GM12878 (cell line): ENCODE measurements at regions not wholly inside any gene's neighbourhood (a gene's known extent, or its start where the extent isn't known, plus 50 kb on each side); places are given as distances from the start of the nearest gene placed in this dataset.

ENCODE experiments used
- ASH2L ChIP-seq: fragments of 300-600, 200-600 bp; sonication (generic); IDR thresholded peaks from 2 replicates; pipeline ENCODE4 v1.6.1; 2017; ENCODE audit warnings: low read depth, mild to moderate bottlenecking, borderline replicate concordance
- CEBPB ChIP-seq, 2 experiments: fragments of 150-350 bp in 1 of 2; IDR thresholded peaks; 2 replicates each; pipeline ENCODE4 v1.6.1; 2012 to 2014; ENCODE audit warnings: low read depth in 2 of 2, low read length in 2 of 2, borderline replicate concordance in 1 of 2, inconsistent platforms in 1 of 2
- FOXM1 ChIP-seq: IDR thresholded peaks from 2 replicates; pipeline ENCODE4 v1.6.1; 2012; ENCODE audit warnings: low read depth, mild to moderate bottlenecking, inconsistent platforms, low read length, moderate library complexity
- POLR2A ChIP-seq: IDR thresholded peaks from 2 replicates; pipeline ENCODE4 v1.6.1; 2011; ENCODE audit warnings: low read depth, mild to moderate bottlenecking, low read length
- POLR2AphosphoS5 ChIP-seq: IDR thresholded peaks from 2 replicates; pipeline ENCODE4 v1.6.1; 2011; ENCODE audit warnings: mild to moderate bottlenecking, low read length, inconsistent platforms
- TAF1 ChIP-seq: IDR thresholded peaks from 2 replicates; pipeline ENCODE4 v1.6.1; 2011; ENCODE audit warnings: mild to moderate bottlenecking, low read depth, low read length, borderline replicate concordance
- TF ChIP-seq, protein P1 (sequence below): fragments of 450-650 bp; IDR thresholded peaks from 2 replicates; pipeline ENCODE4 v1.6.1; 2016; ENCODE audit warnings: mild to moderate bottlenecking
- TF ChIP-seq, protein P2 (sequence below), 3 experiments: IDR thresholded peaks in 2 of 3; conservative IDR thresholded peaks in 1 of 3; 2 replicates each; pipeline ENCODE4 v1.5.1; 2011; ENCODE audit warnings: low read depth in 3 of 3, low read length in 3 of 3, mild to moderate bottlenecking in 3 of 3, control low read depth in 2 of 3, moderate library complexity in 2 of 3, inconsistent platforms in 1 of 3, mixed read lengths in 1 of 3; ENCODE audit not compliant: control insufficient read depth in 2 of 3, insufficient read depth in 1 of 3; ENCODE audit errors: extremely low read depth in 1 of 3

DNA sequence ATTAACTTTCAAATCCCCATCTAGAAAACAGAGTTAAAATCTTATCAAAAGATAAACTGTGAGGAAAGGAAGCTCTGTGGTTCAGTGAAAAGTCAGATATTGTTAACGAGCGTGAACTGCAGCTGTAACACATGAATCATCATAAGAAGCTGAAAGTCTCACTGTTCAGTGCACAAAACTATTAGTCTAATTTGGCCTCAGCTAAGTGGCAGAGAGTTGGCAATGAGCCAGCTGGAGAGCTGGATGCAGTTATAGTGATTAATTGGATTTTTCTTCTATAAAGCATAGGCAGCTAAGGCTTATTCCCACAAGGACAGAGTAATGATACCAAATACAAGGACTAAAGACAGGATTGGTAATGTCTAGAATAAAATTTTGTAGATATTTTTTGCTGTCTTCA is 101.1 kb upstream of the ABCB5 start:
- TF ChIP-seq, protein P1, sequence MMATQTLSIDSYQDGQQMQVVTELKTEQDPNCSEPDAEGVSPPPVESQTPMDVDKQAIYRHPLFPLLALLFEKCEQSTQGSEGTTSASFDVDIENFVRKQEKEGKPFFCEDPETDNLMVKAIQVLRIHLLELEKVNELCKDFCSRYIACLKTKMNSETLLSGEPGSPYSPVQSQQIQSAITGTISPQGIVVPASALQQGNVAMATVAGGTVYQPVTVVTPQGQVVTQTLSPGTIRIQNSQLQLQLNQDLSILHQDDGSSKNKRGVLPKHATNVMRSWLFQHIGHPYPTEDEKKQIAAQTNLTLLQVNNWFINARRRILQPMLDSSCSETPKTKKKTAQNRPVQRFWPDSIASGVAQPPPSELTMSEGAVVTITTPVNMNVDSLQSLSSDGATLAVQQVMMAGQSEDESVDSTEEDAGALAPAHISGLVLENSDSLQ = no peak
- TF ChIP-seq POLR2A = no peak
- no peak for TF ChIP-seq TAF1
- TF ChIP-seq POLR2AphosphoS5 = no peak
- TF ChIP-seq ASH2L = no peak
- no peak for TF ChIP-seq FOXM1
- TF ChIP-seq, protein P2, sequence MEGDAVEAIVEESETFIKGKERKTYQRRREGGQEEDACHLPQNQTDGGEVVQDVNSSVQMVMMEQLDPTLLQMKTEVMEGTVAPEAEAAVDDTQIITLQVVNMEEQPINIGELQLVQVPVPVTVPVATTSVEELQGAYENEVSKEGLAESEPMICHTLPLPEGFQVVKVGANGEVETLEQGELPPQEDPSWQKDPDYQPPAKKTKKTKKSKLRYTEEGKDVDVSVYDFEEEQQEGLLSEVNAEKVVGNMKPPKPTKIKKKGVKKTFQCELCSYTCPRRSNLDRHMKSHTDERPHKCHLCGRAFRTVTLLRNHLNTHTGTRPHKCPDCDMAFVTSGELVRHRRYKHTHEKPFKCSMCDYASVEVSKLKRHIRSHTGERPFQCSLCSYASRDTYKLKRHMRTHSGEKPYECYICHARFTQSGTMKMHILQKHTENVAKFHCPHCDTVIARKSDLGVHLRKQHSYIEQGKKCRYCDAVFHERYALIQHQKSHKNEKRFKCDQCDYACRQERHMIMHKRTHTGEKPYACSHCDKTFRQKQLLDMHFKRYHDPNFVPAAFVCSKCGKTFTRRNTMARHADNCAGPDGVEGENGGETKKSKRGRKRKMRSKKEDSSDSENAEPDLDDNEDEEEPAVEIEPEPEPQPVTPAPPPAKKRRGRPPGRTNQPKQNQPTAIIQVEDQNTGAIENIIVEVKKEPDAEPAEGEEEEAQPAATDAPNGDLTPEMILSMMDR (IDR thresholded peaks at IDR 0.05 in 2 of 3, conservative IDR thresholded peaks at IDR 0.05 in 1 of 3; ENCODE audit: control insufficient read depth in 2 of 3, extremely low read depth in 1 of 3, insufficient read depth in 1 of 3, low read depth in 3 of 3, low read length in 3 of 3) = no peak
- TF ChIP-seq CEBPB (IDR thresholded peaks at IDR 0.05; ENCODE audit: borderline replicate concordance in 1 of 2, low read depth in 2 of 2, low read length in 2 of 2) = no peak
